Keratinocyte (primary cell): ENCODE measurements at regions not wholly inside any gene's neighbourhood (a gene's known extent, or its start where the extent isn't known, plus 50 kb on each side); places are given as distances from the start of the nearest gene placed in this dataset.

Source experiments
- EZH2 ChIP-seq: IDR thresholded peaks from one replicate; pipeline ENCODE4 v1.6.1; 2012; ENCODE audit warnings: inconsistent platforms, mild to moderate bottlenecking, low read length, moderate library complexity
- TF ChIP-seq, protein P1 (sequence below), 3 experiments: IDR thresholded peaks in 1 of 3; conservative IDR thresholded peaks in 1 of 3; optimal IDR thresholded peaks in 1 of 3; 2 replicates in 2 of 3; 3 replicates in 1 of 3; pipeline versions ENCODE3 to v1.5.1; 2011; ENCODE audit warnings: low read length in 3 of 3, mild to moderate bottlenecking in 3 of 3, moderate library complexity in 2 of 3, control low read depth in 1 of 3, inconsistent platforms in 1 of 3; ENCODE audit not compliant: insufficient read depth in 2 of 3; ENCODE audit errors: extremely low read depth in 1 of 3

GRCh38 chr12:94012590-94012989, 135.8 kb upstream of the PLXNC1 start:
- no peak for TF ChIP-seq EZH2
- TF ChIP-seq, protein P1, sequence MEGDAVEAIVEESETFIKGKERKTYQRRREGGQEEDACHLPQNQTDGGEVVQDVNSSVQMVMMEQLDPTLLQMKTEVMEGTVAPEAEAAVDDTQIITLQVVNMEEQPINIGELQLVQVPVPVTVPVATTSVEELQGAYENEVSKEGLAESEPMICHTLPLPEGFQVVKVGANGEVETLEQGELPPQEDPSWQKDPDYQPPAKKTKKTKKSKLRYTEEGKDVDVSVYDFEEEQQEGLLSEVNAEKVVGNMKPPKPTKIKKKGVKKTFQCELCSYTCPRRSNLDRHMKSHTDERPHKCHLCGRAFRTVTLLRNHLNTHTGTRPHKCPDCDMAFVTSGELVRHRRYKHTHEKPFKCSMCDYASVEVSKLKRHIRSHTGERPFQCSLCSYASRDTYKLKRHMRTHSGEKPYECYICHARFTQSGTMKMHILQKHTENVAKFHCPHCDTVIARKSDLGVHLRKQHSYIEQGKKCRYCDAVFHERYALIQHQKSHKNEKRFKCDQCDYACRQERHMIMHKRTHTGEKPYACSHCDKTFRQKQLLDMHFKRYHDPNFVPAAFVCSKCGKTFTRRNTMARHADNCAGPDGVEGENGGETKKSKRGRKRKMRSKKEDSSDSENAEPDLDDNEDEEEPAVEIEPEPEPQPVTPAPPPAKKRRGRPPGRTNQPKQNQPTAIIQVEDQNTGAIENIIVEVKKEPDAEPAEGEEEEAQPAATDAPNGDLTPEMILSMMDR (optimal IDR thresholded peaks at IDR 0.05 in 1 of 3, IDR thresholded peaks at IDR 0.05 in 1 of 3, conservative IDR thresholded peaks at IDR 0.05 in 1 of 3; ENCODE audit: extremely low read depth in 1 of 3, insufficient read depth in 2 of 3, low read length in 3 of 3): no peak
